ENCODE measurements at regions not wholly inside any gene's neighbourhood (a gene's known extent, or its start where the extent isn't known, plus 50 kb on each side); places are given as distances from the start of the nearest gene placed in this dataset.
A peak's percentile ranks its signal among the peaks of the same experiment; 100 is the strongest.
"Not testable (repeated sequence)": the region's sequence is repeated elsewhere in the genome, so short reads cannot be mapped to it uniquely, and the experiment has no call there.

GRCh38 chr14:30322819-30323218 is 236.1 kb upstream of the G2E3 start:
- DNase-seq = no peak

GRCh38 chr14:30330033-30330432 is 228.9 kb upstream of the G2E3 start:
- DNase-seq = no peak

GRCh38 chr14:30330445-30330844 is 228.5 kb upstream of the G2E3 start:
- no peak for DNase-seq

GRCh38 chr14:30331030-30331429 is 227.9 kb upstream of the G2E3 start:
- no peak for DNase-seq

- no peak for DNase-seq
These were observed 226.6 kb upstream of the G2E3 start for GRCh38 chr14:30332374-30332773.

- DNase-seq = no peak
These were observed 225.0 kb upstream of the G2E3 start for GRCh38 chr14:30333934-30334333.

- DNase-seq = no peak
These were observed 221.5 kb upstream of the G2E3 start for GRCh38 chr14:30337456-30337855.

- no peak for DNase-seq
These were observed 219.6 kb upstream of the G2E3 start for GRCh38 chr14:30339311-30339901.

GRCh38 chr14:30340495-30340894 is 218.5 kb upstream of the G2E3 start:
- DNase-seq = no peak

- DNase-seq = no peak
These were observed 213.4 kb upstream of the G2E3 start for GRCh38 chr14:30345511-30345910.

- no peak for DNase-seq
These were observed 210.5 kb upstream of the G2E3 start for GRCh38 chr14:30348445-30348844.

GRCh38 chr14:30349520-30349919 is 209.4 kb upstream of the G2E3 start:
- DNase-seq = no peak

- no peak for DNase-seq
These were observed 204.5 kb upstream of the G2E3 start for GRCh38 chr14:30354439-30354838.

GRCh38 chr14:30355431-30355913 is 203.5 kb upstream of the G2E3 start:
- no peak for DNase-seq

- no peak for DNase-seq
These were observed 202.3 kb upstream of the G2E3 start for GRCh38 chr14:30356438-30357202.

GRCh38 chr14:30357791-30358190 is 201.2 kb upstream of the G2E3 start:
- DNase-seq = no peak

GRCh38 chr14:30362369-30363218 is 196.4 kb upstream of the G2E3 start:
- no peak for DNase-seq

GRCh38 chr14:30363219-30363880 is 195.6 kb upstream of the G2E3 start:
- not testable (repeated sequence) for DNase-seq

- no peak for DNase-seq
These were observed 189.3 kb upstream of the G2E3 start for GRCh38 chr14:30369502-30370180.

GRCh38 chr14:30373053-30373452 is 185.9 kb upstream of the G2E3 start:
- no peak for DNase-seq

- no peak for DNase-seq
These were observed 185.4 kb upstream of the G2E3 start for GRCh38 chr14:30373526-30373925.

GRCh38 chr14:30375296-30375892 is 183.6 kb upstream of the G2E3 start:
- DNase-seq = peak; percentile 10

Data from NCI-H1048 (cell line).